H9 (cell line): ENCODE measurements at regions not wholly inside any gene's neighbourhood (a gene's known extent, or its start where the extent isn't known, plus 50 kb on each side); places are given as distances from the start of the nearest gene placed in this dataset.

Experiments used
- DNase-seq: peaks from one replicate; pipeline ENCODE4 v3.0.0-alpha.2; 2017
- H2AFZ ChIP-seq: one replicate; pipeline ENCODE4 v1.6.1; 2013; ENCODE audit warnings: mild to moderate bottlenecking, low read length, control low read depth, moderate library complexity
- H2AK5ac ChIP-seq: 2 replicates; pipeline ENCODE4 v1.6.1; 2013; ENCODE audit warnings: low read length, control low read depth, mixed read lengths; ENCODE audit not compliant: insufficient read length
- H2BK120ac ChIP-seq: one replicate; pipeline ENCODE4 v1.6.1; 2013; ENCODE audit warnings: low read depth, mild to moderate bottlenecking, low read length, control low read depth, inconsistent platforms; ENCODE audit not compliant: poor library complexity, severe bottlenecking
- H2BK12ac ChIP-seq: 2 replicates; pipeline ENCODE4 v1.6.1; 2013; ENCODE audit warnings: low read length, control low read depth, mixed read lengths, low read depth; ENCODE audit not compliant: insufficient read length
- H2BK15ac ChIP-seq: 2 replicates; pipeline ENCODE4 v1.6.1; 2013; ENCODE audit warnings: low read depth, low read length, control low read depth
- H2BK20ac ChIP-seq: one replicate; pipeline ENCODE4 v1.6.1; 2013; ENCODE audit warnings: low read depth, mild to moderate bottlenecking, low read length, control low read depth, inconsistent platforms; ENCODE audit not compliant: poor library complexity, severe bottlenecking
- H2BK5ac ChIP-seq: 2 replicates; pipeline ENCODE4 v1.6.1; 2013; ENCODE audit warnings: low read length, control low read depth, mixed read lengths; ENCODE audit not compliant: insufficient read length
- H3K14ac ChIP-seq: 2 replicates; pipeline ENCODE4 v1.6.1; 2013; ENCODE audit warnings: low read length, control low read depth; ENCODE audit not compliant: insufficient read depth
- H3K18ac ChIP-seq: 2 replicates; pipeline ENCODE4 v1.6.1; 2013; ENCODE audit warnings: low read depth, mild to moderate bottlenecking, mixed read lengths, low read length, control low read depth; ENCODE audit not compliant: insufficient read length
- H3K23ac ChIP-seq: 2 replicates; pipeline ENCODE4 v1.6.1; 2013; ENCODE audit warnings: low read length, control low read depth, mixed read lengths, low read depth; ENCODE audit not compliant: insufficient read length
- H3K23me2 ChIP-seq: 2 replicates; pipeline ENCODE4 v1.6.1; 2013; ENCODE audit warnings: low read depth, mild to moderate bottlenecking, mixed read lengths, low read length, control low read depth; ENCODE audit not compliant: insufficient read length, poor library complexity, severe bottlenecking
- H3K27ac ChIP-seq: 2 replicates; pipeline ENCODE4 v1.5.1; 2013; ENCODE audit warnings: low read length, control low read depth, mixed read lengths, low read depth; ENCODE audit not compliant: insufficient read length
- H3K27me3 ChIP-seq: 2 replicates; pipeline ENCODE4 v1.6.1; 2013; ENCODE audit warnings: low read length, control low read depth, inconsistent platforms; ENCODE audit not compliant: insufficient read depth
- H3K4ac ChIP-seq: 2 replicates; pipeline ENCODE4 v1.6.1; 2013; ENCODE audit warnings: low read depth, mild to moderate bottlenecking, control low read depth, inconsistent platforms, low read length, moderate library complexity
- H3K4me1 ChIP-seq: 2 replicates; pipeline ENCODE4 v1.6.1; 2013; ENCODE audit warnings: low read length, control low read depth, inconsistent platforms; ENCODE audit not compliant: insufficient read depth
- H3K4me2 ChIP-seq: 2 replicates; pipeline ENCODE4 v1.6.1; 2013; ENCODE audit warnings: low read length, control low read depth, mixed read lengths; ENCODE audit not compliant: insufficient read length, insufficient read depth
- H3K56ac ChIP-seq: 2 replicates; pipeline ENCODE4 v1.6.1; 2013; ENCODE audit warnings: low read depth, mild to moderate bottlenecking, mixed read lengths, low read length, control low read depth; ENCODE audit not compliant: insufficient read length
- H3K79me1 ChIP-seq: 2 replicates; pipeline ENCODE4 v1.6.1; 2013; ENCODE audit warnings: low read depth, mild to moderate bottlenecking, moderate library complexity, low read length, control low read depth, inconsistent platforms; ENCODE audit not compliant: insufficient read depth, poor library complexity, severe bottlenecking
- H3K79me2 ChIP-seq: 2 replicates; pipeline ENCODE4 v1.6.1; 2013; ENCODE audit warnings: low read length, control low read depth, inconsistent platforms; ENCODE audit not compliant: insufficient read depth
- H3K9ac ChIP-seq: 2 replicates; pipeline ENCODE4 v1.6.1; 2013; ENCODE audit warnings: low read length, control low read depth, mixed read lengths; ENCODE audit not compliant: insufficient read length; ENCODE audit errors: extremely low read depth
- H3K9me3 ChIP-seq: one replicate; pipeline ENCODE4 v1.6.1; 2013; ENCODE audit warnings: low read depth, low read length, inconsistent platforms; ENCODE audit not compliant: control insufficient read depth
- H3T11ph ChIP-seq: one replicate; pipeline ENCODE4 v1.6.1; 2013; ENCODE audit warnings: mild to moderate bottlenecking, low read length, control low read depth, inconsistent platforms
- H4K20me1 ChIP-seq: one replicate; pipeline ENCODE4 v1.6.1; 2013; ENCODE audit not compliant: control insufficient read depth, insufficient read length, insufficient read depth
- H4K5ac ChIP-seq: 2 replicates; pipeline ENCODE4 v1.6.1; 2013; ENCODE audit warnings: low read depth, mild to moderate bottlenecking, mixed read lengths, low read length, control low read depth; ENCODE audit not compliant: insufficient read length
- H4K8ac ChIP-seq: replicated peaks from 2 replicates; pipeline ENCODE4 v1.6.1; 2013; ENCODE audit warnings: low read length, control low read depth, mixed read lengths, low read depth; ENCODE audit not compliant: insufficient read length
- H4K91ac ChIP-seq: 2 replicates; pipeline ENCODE4 v1.6.1; 2013; ENCODE audit warnings: low read depth, mild to moderate bottlenecking, moderate library complexity, mixed read lengths, low read length, control low read depth; ENCODE audit not compliant: insufficient read length
- H3K27ac Mint-ChIP-seq, 3 experiments: 2 replicates in 2 of 3; 3 replicates in 1 of 3; pipeline ENCODE4 v1.8.0; 2020 to 2021; ENCODE audit warnings: mixed read lengths in 3 of 3, mild to moderate bottlenecking in 1 of 3, moderate library complexity in 1 of 3
- H3K27me3 Mint-ChIP-seq: 2 replicates; pipeline ENCODE4 v1.8.0; 2021; ENCODE audit warnings: low read depth, mild to moderate bottlenecking, moderate library complexity, mixed read lengths
- H3K36me3 Mint-ChIP-seq, 3 experiments: 2 replicates in 2 of 3; 3 replicates in 1 of 3; pipeline ENCODE4 v1.8.0; 2020 to 2021; ENCODE audit warnings: low read depth in 3 of 3, mixed read lengths in 3 of 3; ENCODE audit not compliant: insufficient read depth in 1 of 3
- H3K4me1 Mint-ChIP-seq, 2 experiments: 2 replicates each; pipeline ENCODE4 v1.8.0; 2020; ENCODE audit warnings: mixed read lengths in 2 of 2
- H3K4me3 Mint-ChIP-seq, 2 experiments: 2 replicates in 1 of 2; 3 replicates in 1 of 2; pipeline ENCODE4 v1.8.0; 2020 to 2021; ENCODE audit warnings: mild to moderate bottlenecking in 2 of 2, mixed read lengths in 2 of 2, moderate library complexity in 1 of 2
- H3K9me3 Mint-ChIP-seq, 2 experiments: 2 replicates in 1 of 2; 3 replicates in 1 of 2; pipeline ENCODE4 v1.8.0; 2020; ENCODE audit warnings: mild to moderate bottlenecking in 2 of 2, mixed read lengths in 2 of 2, moderate library complexity in 1 of 2
- CTCF ChIP-seq: fragments of 200-600 bp; sonication (generic); conservative IDR thresholded peaks from 3 replicates; pipeline ENCODE4 v1.8.0; 2021; ENCODE audit warnings: antibody characterized with exemption, mild to moderate bottlenecking
- WGBS: extraction: QIAGEN DNeasy Blood & Tissue Kit; methylation state at CpG from one replicate; pipeline ENCODE4 v1.1.7; 2013; ENCODE audit warnings: missing lambda C conversion rate, low lambda C conversion rate, mixed read lengths; ENCODE audit not compliant: insufficient read length; ENCODE audit errors: extremely low coverage; 5-methylcytosine and 5-hydroxymethylcytosine counted together

- no CpG with 5 or more reads among the region's 3 CpGs for WGBS
Observed at GRCh38 chr5:15209053-15209762, 290.8 kb upstream of the FBXL7 start.

More at GRCh38 chr5:15209053-15209762, 290.8 kb upstream of the FBXL7 start:
- Mint-ChIP-seq H3K27ac (no peak overlapping the region), H3K4me3 (no peak overlapping the region), H3K36me3 (no peaks in the 10 kb centered on the region), H3K4me1 (no peaks in the 10 kb centered on the region), H3K9me3 (no peaks in the 10 kb centered on the region), H3K27me3 (peaks cover 17% of the 10 kb centered on the region)
- TF ChIP-seq CTCF = no peak
- Histone ChIP-seq H4K5ac (no peak overlapping the region), H3K79me2 (no peaks in the 10 kb centered on the region), H3K79me1 (no peaks in the 10 kb centered on the region), H2BK20ac (no peak overlapping the region), H4K8ac (no peak overlapping the region), H3K23me2 (no peaks in the 10 kb centered on the region), H3K14ac (no peak overlapping the region), H2BK5ac (no peak overlapping the region), H4K20me1 (no peaks in the 10 kb centered on the region), H2BK12ac (no peak overlapping the region), H3K9me3 (no peaks in the 10 kb centered on the region), H2AFZ (no peak overlapping the region), H3K56ac (no peak overlapping the region), H3K23ac (no peak overlapping the region), H3K4ac (no peak overlapping the region), H3T11ph (no peak overlapping the region), H2BK15ac (no peak overlapping the region), H4K91ac (no peak overlapping the region), H3K18ac (no peak overlapping the region), H2BK120ac (no peak overlapping the region), H2AK5ac (no peak overlapping the region), H3K4me2 (no peak overlapping the region), H3K27me3 (no peaks in the 10 kb centered on the region), H3K27ac (no peak overlapping the region), H3K9ac (no peak overlapping the region), H3K4me1 (no peaks in the 10 kb centered on the region)
- no peak for DNase-seq
